HG02798 (cell line): ENCODE measurements at regions not wholly inside any gene's neighbourhood (a gene's known extent, or its start where the extent isn't known, plus 50 kb on each side); places are given as distances from the start of the nearest gene placed in this dataset.

Source experiments
- ATAC-seq: cut with Tn5 transposase; IDR thresholded peaks from one replicate; pipeline ENCODE4 v1.9.1; 2021; ENCODE audit warnings: mild to moderate bottlenecking; ENCODE audit not compliant: unreplicated experiment, poor library complexity

DNA sequence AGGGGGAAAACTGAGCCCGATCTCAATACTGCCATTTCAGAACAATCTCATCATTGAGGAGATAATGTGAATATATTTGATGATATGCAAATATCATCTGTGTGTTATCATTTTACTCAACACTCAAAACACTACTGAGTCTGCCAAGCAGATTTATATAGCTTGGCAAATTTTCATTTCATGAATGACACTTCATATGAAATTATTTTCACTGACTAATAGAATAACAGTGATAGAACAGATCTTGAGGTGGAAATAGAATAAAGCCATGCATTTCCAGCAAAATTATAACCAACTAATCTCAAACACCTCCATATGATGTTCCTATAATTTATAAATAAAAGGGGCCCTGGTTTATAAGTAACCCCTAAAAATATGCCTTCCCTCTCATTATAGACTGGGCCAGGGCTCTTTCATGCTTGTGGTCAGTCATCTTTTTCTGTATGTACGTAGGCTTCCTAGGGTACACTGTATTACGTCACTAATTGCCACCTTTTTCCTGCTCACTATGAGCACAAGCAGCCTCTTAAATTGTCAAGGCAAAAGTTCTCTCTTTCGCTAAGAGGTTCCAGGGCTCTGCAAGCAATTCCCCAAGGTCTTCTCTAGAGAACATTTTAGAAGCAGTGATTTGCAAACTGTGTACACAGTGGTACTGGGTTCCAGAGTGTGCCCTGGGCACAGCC lies 197.1 kb upstream of the FOXN3 start:
- ATAC-seq: no peak

DNA sequence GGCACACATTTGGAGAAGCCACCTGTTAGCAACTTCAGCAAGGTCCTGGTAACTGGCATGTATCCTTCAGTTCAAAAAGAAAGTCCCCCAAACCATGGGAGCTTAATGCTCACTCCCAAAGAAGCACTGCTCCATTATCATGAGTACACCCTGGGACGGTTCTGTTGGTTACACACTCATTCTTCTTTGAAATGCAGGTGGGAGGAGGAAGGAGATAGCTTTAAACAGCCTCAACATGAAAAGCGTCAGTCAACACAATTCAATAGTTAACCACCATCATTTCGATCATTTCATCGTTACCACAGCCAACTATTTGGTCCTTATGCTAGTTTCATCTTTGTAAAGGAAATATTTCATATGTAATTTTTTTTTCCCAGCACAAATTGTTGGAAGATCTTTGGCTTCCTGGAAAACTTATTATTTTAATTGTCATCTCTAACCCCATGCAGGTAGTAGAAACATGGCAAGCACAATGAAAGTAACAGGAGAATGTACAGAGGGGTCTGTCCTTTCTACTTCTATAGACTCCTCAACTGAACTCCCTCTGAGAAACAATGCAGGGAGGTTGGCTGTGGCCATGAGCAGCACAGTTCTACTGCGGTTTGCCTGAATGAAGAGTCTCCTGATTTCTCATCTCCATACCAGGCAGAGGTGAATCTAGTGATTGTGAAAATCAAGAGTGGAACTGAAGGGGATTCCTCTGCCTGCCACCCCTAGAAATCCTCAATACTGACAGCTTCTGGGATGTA lies 196.4 kb upstream of the FOXN3 start:
- ATAC-seq: no peak

GRCh38 chr14:89609500-89610100 lies 192.6 kb upstream of the FOXN3 start:
- ATAC-seq: no peak

DNA sequence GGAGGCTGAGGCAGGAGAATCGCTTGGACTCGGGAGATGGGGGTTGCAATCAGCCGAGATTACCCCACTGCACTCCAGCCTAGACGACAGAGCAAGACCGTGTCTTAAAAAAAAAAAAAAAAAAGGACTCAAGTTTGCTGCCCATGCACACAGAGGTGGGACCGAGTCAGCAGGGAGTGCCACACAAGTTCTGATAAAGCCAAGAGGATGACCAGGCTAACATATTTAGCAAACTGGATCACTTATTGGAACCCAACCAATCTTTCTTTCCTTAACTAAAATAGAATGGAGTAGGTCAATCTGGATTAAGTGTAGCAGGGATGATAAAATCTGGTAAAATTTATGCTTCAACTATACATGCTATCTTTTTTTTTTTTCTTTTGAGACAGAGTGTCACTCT lies 190.4 kb upstream of the FOXN3 start:
- ATAC-seq: no peak

- ATAC-seq: no peak
These were observed 187.0 kb upstream of the FOXN3 start for GRCh38 chr14:89603938-89604480.

DNA sequence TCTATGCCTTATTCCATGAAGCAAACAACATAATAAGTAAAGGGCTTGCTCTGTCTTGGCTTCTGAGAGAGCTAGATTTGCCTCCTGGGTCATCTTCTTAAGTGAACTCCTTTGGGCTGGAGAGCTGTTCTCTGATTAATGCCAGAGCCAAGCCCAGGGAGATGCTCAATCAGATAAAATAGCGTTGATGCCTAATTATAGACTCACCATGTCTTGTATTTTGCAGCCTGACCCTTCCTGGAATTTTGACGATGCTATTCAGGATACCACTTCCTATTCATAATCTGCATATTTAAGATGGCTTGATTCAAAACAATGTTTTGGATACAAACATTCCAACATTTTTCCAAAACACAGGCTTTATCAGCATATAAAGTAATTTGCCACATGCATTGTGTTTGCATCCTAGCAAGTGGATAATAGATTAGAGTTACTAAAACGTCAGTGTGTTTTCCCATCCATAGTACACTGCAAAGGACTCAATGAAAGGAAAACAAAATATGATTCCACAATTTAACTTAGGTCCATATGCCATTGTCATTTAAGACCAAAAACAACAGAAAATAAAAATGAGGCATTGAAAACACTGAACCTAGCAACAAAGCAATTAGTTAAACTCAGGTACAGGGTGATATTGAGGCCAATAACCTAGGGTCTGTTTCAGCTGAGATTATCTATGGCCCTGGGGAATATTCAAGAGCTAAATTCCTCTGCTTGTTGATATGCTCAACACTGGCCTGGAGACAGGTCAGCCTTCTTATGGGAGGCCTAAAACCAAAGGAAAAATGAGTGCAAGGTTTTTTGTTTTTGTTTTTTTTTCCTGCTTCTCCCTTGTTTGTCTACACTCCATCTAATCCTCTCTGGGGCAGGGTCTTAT lies 184.2 kb upstream of the FOXN3 start:
- no peak for ATAC-seq

GRCh38 chr14:89600029-89600428 lies 183.0 kb upstream of the FOXN3 start:
- ATAC-seq: no peak

DNA sequence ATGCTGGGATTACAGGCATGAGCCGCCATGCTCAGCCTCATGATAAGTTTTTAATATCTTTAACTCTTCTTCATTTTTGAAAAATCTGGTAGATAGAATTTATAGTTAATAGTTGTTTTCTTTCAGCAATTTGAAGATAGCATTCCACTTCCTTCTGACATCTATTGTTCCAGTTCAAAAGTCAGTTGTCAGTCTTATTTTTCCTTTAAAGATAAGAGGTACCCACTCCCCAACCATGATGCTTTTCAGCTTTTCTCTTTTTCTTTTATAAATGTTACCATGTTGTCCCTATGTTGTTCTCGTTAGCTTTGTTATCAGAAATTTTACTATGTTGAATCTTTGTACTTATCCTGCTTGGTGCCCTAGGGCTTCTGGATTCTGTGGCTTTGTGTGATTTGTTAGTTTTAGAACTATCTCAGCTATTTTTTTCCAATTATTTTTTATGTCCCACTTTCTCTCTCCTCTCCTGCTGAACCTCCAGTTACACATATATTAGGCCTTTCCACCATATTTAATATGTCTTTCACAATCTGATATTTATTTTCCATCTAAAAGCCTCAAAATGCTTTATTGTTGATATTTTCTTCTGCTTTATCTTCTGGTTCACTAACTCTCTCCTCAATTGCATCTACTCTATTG lies 181.6 kb upstream of the FOXN3 start:
- no peak for ATAC-seq

- no peak for ATAC-seq
These were observed 175.9 kb upstream of the FOXN3 start for GRCh38 chr14:89592961-89593360.

DNA sequence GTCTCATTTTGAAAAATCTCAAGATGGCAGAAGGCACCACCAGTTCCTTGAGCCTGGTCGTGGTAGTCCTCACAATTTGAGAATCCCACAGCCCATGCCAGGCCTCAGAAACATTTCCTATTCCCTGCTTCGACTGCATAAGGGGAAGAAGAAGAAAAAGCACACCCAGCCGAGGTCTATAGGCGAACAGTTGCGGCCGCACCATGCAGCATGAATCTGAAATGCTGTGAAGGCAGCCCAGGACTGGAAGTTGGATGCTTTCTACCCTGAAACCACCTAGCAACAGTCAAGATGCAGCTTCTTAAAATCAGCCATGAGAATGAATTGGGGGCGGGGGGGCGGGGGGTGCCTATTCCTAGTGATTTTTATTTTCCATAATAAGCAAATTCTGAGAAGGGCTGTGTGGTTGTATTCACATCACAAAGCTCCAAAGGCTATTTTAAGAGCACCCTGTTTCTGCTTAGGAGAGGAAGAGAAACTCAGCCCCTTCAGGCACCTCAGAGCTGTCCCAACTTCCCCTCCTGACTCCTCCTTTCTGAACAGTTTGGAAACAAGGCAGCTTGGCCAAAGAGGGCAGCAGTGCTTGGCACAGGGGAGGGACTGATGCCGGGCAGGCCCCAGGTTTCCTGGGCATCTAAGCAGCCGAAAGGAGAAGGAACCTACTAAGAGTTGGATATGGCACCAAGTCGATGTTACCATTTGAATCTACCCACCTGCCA lies 172.5 kb upstream of the FOXN3 start:
- ATAC-seq: peak; percentile 53

- ATAC-seq: no peak
These were observed 171.8 kb upstream of the FOXN3 start for GRCh38 chr14:89588840-89589296.

GRCh38 chr14:89588016-89588415 lies 171.0 kb upstream of the FOXN3 start:
- ATAC-seq: no peak

DNA sequence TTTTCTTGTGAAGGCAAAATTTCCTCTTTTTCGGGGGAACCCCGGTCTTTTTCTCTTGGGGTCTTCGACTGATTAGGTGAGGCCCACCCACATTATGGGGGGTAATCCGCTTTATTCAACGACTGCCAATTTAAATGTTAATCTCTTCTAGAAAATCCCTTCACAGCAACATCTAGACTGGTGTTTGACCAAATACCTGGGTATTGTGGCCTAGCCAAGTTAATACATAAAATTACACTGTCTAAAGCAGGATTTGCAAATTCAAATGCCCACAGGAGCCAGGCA lies 170.0 kb upstream of the FOXN3 start:
- no peak for ATAC-seq

DNA sequence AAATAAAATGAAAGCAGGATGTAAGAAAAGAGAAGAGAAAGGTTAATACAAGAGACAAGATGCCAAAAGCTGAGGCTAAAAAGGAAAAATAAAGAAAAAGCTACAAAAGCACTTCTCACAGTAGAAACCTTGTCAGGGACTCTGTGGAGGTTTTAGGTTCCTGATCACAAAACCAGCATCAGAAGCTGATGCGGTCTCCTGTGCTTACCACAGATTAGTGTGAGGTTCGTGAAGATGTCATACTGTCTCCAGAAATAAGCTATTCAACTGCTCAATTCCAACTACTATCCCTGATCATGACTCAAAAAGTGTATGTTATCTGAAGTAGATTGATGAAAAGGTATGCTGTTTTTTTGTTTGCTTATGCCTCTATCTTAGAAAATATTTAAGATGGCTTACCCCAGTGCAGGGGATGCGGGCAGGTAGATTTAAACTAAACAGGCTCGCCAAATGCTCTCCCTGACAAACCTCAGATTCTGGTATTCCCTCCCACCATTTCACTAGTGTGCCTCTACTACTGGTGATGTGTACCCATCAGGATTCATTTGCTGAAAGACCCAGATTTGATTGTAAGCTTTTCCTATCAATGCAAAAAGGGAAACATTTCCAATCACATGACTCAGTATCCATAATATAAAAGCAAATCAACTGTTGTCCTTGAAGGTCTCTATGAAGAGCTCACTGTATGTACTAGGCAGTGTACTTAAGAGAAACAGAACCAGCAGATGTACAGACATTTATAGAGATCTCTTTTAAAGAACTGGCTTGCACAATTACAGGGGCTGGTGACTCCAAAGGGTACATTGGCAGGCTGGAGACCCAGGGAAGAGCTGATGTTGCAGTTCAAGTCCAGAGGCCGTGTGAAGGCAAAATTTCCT lies 169.5 kb upstream of the FOXN3 start:
- ATAC-seq: no peak

- ATAC-seq: no peak
These were observed 161.1 kb upstream of the FOXN3 start for GRCh38 chr14:89578156-89578555.

GRCh38 chr14:89576960-89577359 lies 159.9 kb upstream of the FOXN3 start:
- ATAC-seq: no peak

DNA sequence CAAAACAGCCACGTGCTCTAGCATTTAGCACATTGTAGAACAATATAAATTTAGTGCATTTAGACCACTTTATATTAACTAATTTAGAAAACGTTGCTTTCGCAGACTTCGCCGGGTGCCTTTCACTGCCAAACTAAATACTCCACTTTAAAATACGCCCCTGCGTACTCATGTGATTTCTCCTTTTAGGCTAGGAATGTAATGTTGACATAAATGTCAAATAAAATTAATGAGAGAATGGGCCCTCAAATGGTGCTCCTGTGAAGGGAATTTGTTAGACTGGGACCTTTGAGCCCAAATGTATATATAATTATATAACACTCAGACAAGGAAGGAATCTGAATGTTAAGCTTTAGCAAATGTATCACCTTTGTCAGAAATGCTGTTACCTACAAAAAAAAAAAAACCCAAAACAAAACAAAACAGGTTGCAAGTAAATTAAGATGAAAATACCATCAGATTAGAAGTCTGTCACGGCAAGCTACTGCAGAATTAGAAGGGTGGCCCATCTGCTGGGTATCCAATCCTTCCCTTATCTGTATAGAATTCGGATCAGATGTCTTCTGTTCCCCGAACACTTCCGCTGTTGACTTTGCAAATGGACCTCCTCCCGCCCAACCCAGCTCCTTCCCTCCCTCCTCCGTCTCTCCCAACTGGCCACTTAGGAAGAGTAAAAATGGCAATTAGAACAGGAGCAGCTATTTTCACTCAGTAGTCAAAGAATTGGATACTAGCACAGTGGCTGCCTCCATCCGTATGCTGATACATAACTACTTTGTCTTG lies 159.3 kb upstream of the FOXN3 start:
- no peak for ATAC-seq
